HepG2 (cell line): ENCODE measurements at regions not wholly inside any gene's neighbourhood (a gene's known extent, or its start where the extent isn't known, plus 50 kb on each side); places are given as distances from the start of the nearest gene placed in this dataset.

Source experiments
- ARID3A ChIP-seq: IDR thresholded peaks from 2 replicates; pipeline ENCODE4 v1.6.1; 2012; ENCODE audit warnings: low read depth, low read length, improper control_type of control experiment
- ATF4 ChIP-seq, 2 experiments: fragments of 450-650 bp in 1 of 2; sonication (generic) in 1 of 2; formaldehyde crosslinking; IDR thresholded peaks; 2 replicates each; pipeline versions ENCODE4 v1.5.0 to v1.8.0; 2020 to 2022; ENCODE audit warnings: mild to moderate bottlenecking in 1 of 2, missing genetic modification reagents in 1 of 2
- CEBPZ ChIP-seq: IDR thresholded peaks from 2 replicates; pipeline ENCODE4 v1.6.1; 2012; ENCODE audit warnings: low read length, improper control_type of control experiment
- DRAP1 ChIP-seq: IDR thresholded peaks from 2 replicates; pipeline ENCODE4 v1.6.1; 2016; ENCODE audit warnings: missing genetic modification reagents, missing compliant biosample characterization
- IKZF4 ChIP-seq: sonication (generic); formaldehyde crosslinking; IDR thresholded peaks from 2 replicates; pipeline ENCODE4 v1.5.1; 2020; ENCODE audit warnings: borderline replicate concordance, mild to moderate bottlenecking, low read depth, missing genetic modification reagents; ENCODE audit errors: not compliant biosample characterization
- IRX3 ChIP-seq: sonication (generic); formaldehyde crosslinking; IDR thresholded peaks from 2 replicates; pipeline ENCODE4 v1.8.1; 2023; ENCODE audit warnings: mild to moderate bottlenecking, low read depth, missing genetic modification reagents, borderline replicate concordance
- KDM5A ChIP-seq: fragments of 200-600 bp; sonication (generic); IDR thresholded peaks from 2 replicates; pipeline ENCODE4 v1.7.0; 2018; ENCODE audit warnings: antibody characterized with exemption, mild to moderate bottlenecking, low read length, borderline replicate concordance
- MAFF ChIP-seq: IDR thresholded peaks from 2 replicates; pipeline ENCODE4 v1.6.1; 2011; ENCODE audit warnings: low read depth, low read length, improper control_type of control experiment
- NFRKB ChIP-seq: fragments of 450-650 bp; IDR thresholded peaks from 2 replicates; pipeline ENCODE4 v1.6.1; 2017
- NR2F2 ChIP-seq: IDR thresholded peaks from 2 replicates; pipeline ENCODE4 v1.6.1; 2012; ENCODE audit warnings: low read depth, inconsistent platforms, borderline replicate concordance
- PBX3 ChIP-seq: sonication (generic); formaldehyde crosslinking; IDR thresholded peaks from 2 replicates; pipeline ENCODE4 v1.8.1; 2023; ENCODE audit warnings: missing genetic modification reagents, inconsistent platforms, borderline replicate concordance
- POLR2G ChIP-seq: fragments of 200-400 bp; formaldehyde crosslinking; IDR thresholded peaks from 2 replicates; pipeline ENCODE4 v1.6.1; 2018; ENCODE audit warnings: mild to moderate bottlenecking, low read depth, low read length, moderate library complexity
- PTBP1 ChIP-seq: fragments of 200-400 bp; formaldehyde crosslinking; IDR thresholded peaks from 2 replicates; pipeline ENCODE4 v1.6.1; 2018; ENCODE audit warnings: low read length, low read depth; ENCODE audit not compliant: poor library complexity, severe bottlenecking
- SMAD1 ChIP-seq: sonication (generic); formaldehyde crosslinking; IDR thresholded peaks from 2 replicates; pipeline ENCODE4 v1.4.0; 2020; ENCODE audit warnings: missing genetic modification reagents, low read depth, mild to moderate bottlenecking, borderline replicate concordance
- SMYD3 ChIP-seq: sonication (generic); formaldehyde crosslinking; IDR thresholded peaks from 2 replicates; pipeline ENCODE4 v1.8.1; 2023; ENCODE audit warnings: mild to moderate bottlenecking, missing genetic modification reagents
- TAF15 ChIP-seq: fragments of 200-400 bp; formaldehyde crosslinking; IDR thresholded peaks from one replicate; pipeline ENCODE4 v1.6.1; 2018; ENCODE audit warnings: mild to moderate bottlenecking, low read depth, low read length; ENCODE audit not compliant: poor library complexity, severe bottlenecking
- TEAD3 ChIP-seq: optimal IDR thresholded peaks from 2 replicates; pipeline ENCODE3; 2016; ENCODE audit warnings: borderline replicate concordance
- ZFP36L2 ChIP-seq: sonication (generic); formaldehyde crosslinking; IDR thresholded peaks from 2 replicates; pipeline ENCODE4 v1.4.0; 2020; ENCODE audit warnings: missing genetic modification reagents
- ZFY ChIP-seq: sonication (generic); formaldehyde crosslinking; IDR thresholded peaks from 2 replicates; pipeline ENCODE4 v1.4.0; 2020; ENCODE audit warnings: missing genetic modification reagents
- ZNF414 ChIP-seq: sonication (generic); formaldehyde crosslinking; IDR thresholded peaks from 2 replicates; pipeline ENCODE4 v1.5.0; 2020; ENCODE audit warnings: missing genetic modification reagents
- ZNF558 ChIP-seq: sonication (generic); formaldehyde crosslinking; IDR thresholded peaks from 2 replicates; pipeline ENCODE4 v1.9.0; 2022; ENCODE audit warnings: mild to moderate bottlenecking, missing genetic modification reagents, borderline replicate concordance
- ZNF678 ChIP-seq: sonication (generic); formaldehyde crosslinking; IDR thresholded peaks from 2 replicates; pipeline ENCODE4 v1.4.0; 2020; ENCODE audit warnings: mild to moderate bottlenecking, missing genetic modification reagents

- TF ChIP-seq CEBPZ: no peak
- no peak for TF ChIP-seq NFRKB
- no peak for TF ChIP-seq MAFF
- TF ChIP-seq TEAD3 (CRISPR knock-in tag): peak; percentile 81
- TF ChIP-seq POLR2G: no peak
- peak; percentile 39; the same call in 1 of the 2 replicates for TF ChIP-seq ZFY (CRISPR knock-in tag)
- TF ChIP-seq SMYD3: no peak
- TF ChIP-seq ZNF678 (CRISPR knock-in tag): no peak
- no peak for TF ChIP-seq SMAD1 (CRISPR knock-in tag)
- no peak for TF ChIP-seq IKZF4 (CRISPR knock-in tag)
- no peak for TF ChIP-seq KDM5A
- TF ChIP-seq ZNF558 (CRISPR knock-in tag): no peak
- 0 out of 4 replicates have a peak, but pooled peaks of 1 of the 2 experiments have one; percentile 49 for TF ChIP-seq ATF4 (CRISPR knock-in tag; IDR thresholded peaks at IDR 0.05)
- TF ChIP-seq ZFP36L2 (CRISPR knock-in tag): no peak
- TF ChIP-seq ARID3A: 0 out of 2 replicates have a peak, but pooled peaks have one; percentile 28
- peak; percentile 67; the same call in 1 of the 2 replicates for TF ChIP-seq ZNF414 (CRISPR knock-in tag)
- TF ChIP-seq IRX3 (CRISPR knock-in tag): peak; percentile 36; the same call in 1 of the 2 replicates
- peak; percentile 25; the same call in 1 of the 2 replicates for TF ChIP-seq DRAP1 (CRISPR knock-in tag)
- TF ChIP-seq TAF15: no peak
- TF ChIP-seq NR2F2: peak; percentile 97
- no peak for TF ChIP-seq PBX3 (CRISPR knock-in tag)
- no peak for TF ChIP-seq PTBP1
Observed at GRCh38 chr13:40072663-40073120, 417.2 kb downstream of the COG6 start (continued).
